ENCODE measurements at regions not wholly inside any gene's neighbourhood (a gene's known extent, or its start where the extent isn't known, plus 50 kb on each side); places are given as distances from the start of the nearest gene placed in this dataset.
"Not testable (repeated sequence)": the region's sequence is repeated elsewhere in the genome, so short reads cannot be mapped to it uniquely, and the experiment has no call there.

GRCh38 chr22:34842630-34843029, 223.3 kb upstream of the ISX start:
- Histone ChIP-seq H3K27ac (ENCODE audit: extremely low read length, insufficient read depth, low read length) (no peak overlapping the region), H3K4me1 (ENCODE audit: insufficient read depth, low read length) (no peaks in the 10 kb centered on the region), H3K36me3 (replicated peaks in 1 of 2; ENCODE audit: control insufficient read depth in 1 of 2, insufficient read depth in 2 of 2, low read length in 2 of 2) (no peaks in the 10 kb centered on the region), H3K9ac (ENCODE audit: insufficient read depth, low read depth, low read length) (no peak overlapping the region), H3K27me3 (ENCODE audit: control insufficient read depth in 1 of 2, insufficient read depth in 2 of 2, low read length in 2 of 2) (no peaks in the 10 kb centered on the region), H2AFZ (ENCODE audit: low read length) (no peak overlapping the region), H4K20me1 (ENCODE audit: insufficient read depth, low read length) (no peaks in the 10 kb centered on the region), H3K79me2 (ENCODE audit: insufficient read depth, low read length) (no peaks in the 10 kb centered on the region), H3K4me3 (replicated peaks in 1 of 3; ENCODE audit: insufficient read depth in 1 of 3, low read depth in 2 of 3, low read length in 3 of 3) (no peak overlapping the region), H3K9me3 (ENCODE audit: low read length) (no peaks in the 10 kb centered on the region), H3K4me2 (ENCODE audit: low read depth, low read length) (no peak overlapping the region)
- FAIRE-seq (no peak), ATAC-seq (no peak), DNase-seq (ENCODE audit: low spot score) (no peak)
- BruUV-seq (replicated peaks), result no TSS peak
- 0% methylated on average over 2 of the region's 2 CpGs for WGBS (ENCODE audit: low lambda C conversion rate)
- ChIA-PET CTCF (ENCODE audit: low intra/inter-chr PET ratio, low total read pairs) (no interaction called here), POLR2A (no interaction called here)
- TF ChIP-seq GLI4 (CRISPR knock-in tag; IDR thresholded peaks at IDR 0.05; ENCODE audit: borderline replicate concordance) (no peak), NR2F2 (IDR thresholded peaks at IDR 0.05; ENCODE audit: borderline replicate concordance, low read depth) (no peak)
- in situ Hi-C loops (cut with HindIII; ENCODE audit: extremely low pct_ligation_motif_present, low pct_unique_long_range_greater_than_20kb), result no loop called here
- intact Hi-C loops (cut with micrococcal nuclease; ENCODE audit: unreplicated experiment), result no loop called here

GRCh38 chr22:34843743-34844142, 222.2 kb upstream of the ISX start:
- H3K36me3 ChIP-seq (replicated peaks in 1 of 2; ENCODE audit: control insufficient read depth in 1 of 2, insufficient read depth in 2 of 2, low read length in 2 of 2); FAIRE-seq; H3K4me1 ChIP-seq (ENCODE audit: insufficient read depth, low read length); H3K79me2 ChIP-seq (ENCODE audit: insufficient read depth, low read length); BruUV-seq (replicated peaks); intact Hi-C loops (cut with micrococcal nuclease; ENCODE audit: unreplicated experiment); in situ Hi-C loops (cut with HindIII; ENCODE audit: extremely low pct_ligation_motif_present, low pct_unique_long_range_greater_than_20kb); DNase-seq (ENCODE audit: low spot score); H3K4me2 ChIP-seq (ENCODE audit: low read depth, low read length); H3K27me3 ChIP-seq (ENCODE audit: control insufficient read depth in 1 of 2, insufficient read depth in 2 of 2, low read length in 2 of 2); H3K9me3 ChIP-seq (ENCODE audit: low read length); POLR2A ChIA-PET; H3K9ac ChIP-seq (ENCODE audit: insufficient read depth, low read depth, low read length); H3K4me3 ChIP-seq (replicated peaks in 1 of 3; ENCODE audit: insufficient read depth in 1 of 3, low read depth in 2 of 3, low read length in 3 of 3); CTCF ChIA-PET (ENCODE audit: low intra/inter-chr PET ratio, low total read pairs); ATAC-seq; H2AFZ ChIP-seq (ENCODE audit: low read length); H3K27ac ChIP-seq (ENCODE audit: extremely low read length, insufficient read depth, low read length); H4K20me1 ChIP-seq (ENCODE audit: insufficient read depth, low read length): not testable (repeated sequence)
- 0% methylated on average over 1 of the region's 1 CpG for WGBS (ENCODE audit: low lambda C conversion rate)

- Histone ChIP-seq H3K79me2 (ENCODE audit: insufficient read depth, low read length) (no peaks in the 10 kb centered on the region), H3K4me1 (ENCODE audit: insufficient read depth, low read length) (no peaks in the 10 kb centered on the region), H4K20me1 (ENCODE audit: insufficient read depth, low read length) (no peaks in the 10 kb centered on the region), H3K9ac (ENCODE audit: insufficient read depth, low read depth, low read length) (no peak overlapping the region), H3K4me3 (replicated peaks in 1 of 3; ENCODE audit: insufficient read depth in 1 of 3, low read depth in 2 of 3, low read length in 3 of 3) (no peak overlapping the region), H3K9me3 (ENCODE audit: low read length) (no peaks in the 10 kb centered on the region), H2AFZ (ENCODE audit: low read length) (no peak overlapping the region), H3K27me3 (ENCODE audit: control insufficient read depth in 1 of 2, insufficient read depth in 2 of 2, low read length in 2 of 2) (no peaks in the 10 kb centered on the region; a peak in 1 of 5 replicates), H3K4me2 (ENCODE audit: low read depth, low read length) (no peak overlapping the region), H3K27ac (ENCODE audit: extremely low read length, insufficient read depth, low read length) (no peak overlapping the region), H3K36me3 (replicated peaks in 1 of 2; ENCODE audit: control insufficient read depth in 1 of 2, insufficient read depth in 2 of 2, low read length in 2 of 2) (no peaks in the 10 kb centered on the region)
- no TSS peak for BruUV-seq (replicated peaks)
- ATAC-seq (no peak), FAIRE-seq (no peak), DNase-seq (ENCODE audit: low spot score) (no peak)
- in situ Hi-C loops (cut with HindIII; ENCODE audit: extremely low pct_ligation_motif_present, low pct_unique_long_range_greater_than_20kb) (no loop called here), intact Hi-C loops (cut with micrococcal nuclease; ENCODE audit: unreplicated experiment) (no loop called here)
- WGBS (ENCODE audit: low lambda C conversion rate), result 7% methylated on average over 2 of the region's 2 CpGs
- POLR2A ChIA-PET, result no interaction called here
- CTCF ChIA-PET (ENCODE audit: low intra/inter-chr PET ratio, low total read pairs), result no interaction called here
- TF ChIP-seq PATZ1 (CRISPR knock-in tag; IDR thresholded peaks at IDR 0.05), result no peak
- TF ChIP-seq SP4 (CRISPR knock-in tag; IDR thresholded peaks at IDR 0.05), result no peak
- TF ChIP-seq U2AF2 (IDR thresholded peaks at IDR 0.05; ENCODE audit: low read depth, low read length), result no peak
- TF ChIP-seq ISX (CRISPR knock-in tag; conservative IDR thresholded peaks at IDR 0.05), result no peak
- no peak for TF ChIP-seq ZMYM3 (CRISPR knock-in tag; IDR thresholded peaks at IDR 0.05)
Observed at GRCh38 chr22:34845391-34845790, 220.6 kb upstream of the ISX start.

All from HepG2 (cell line).